Activated CD8-positive, alpha-beta T cell treated with anti-CD3 and anti-CD28 coated beads, Interleukin-2, amount 10 ng/mL, durations not matched to agents 7 days and 5 days (primary cell): ENCODE measurements at regions not wholly inside any gene's neighbourhood (a gene's known extent, or its start where the extent isn't known, plus 50 kb on each side); places are given as distances from the start of the nearest gene placed in this dataset.

Experiments used
- ATAC-seq: fragments of 150-1000 bp; cut with Tn5 transposase; one replicate; pipeline ENCODE4 v1.10.0; 2021; ENCODE audit warnings: moderate library complexity
- CTCF ChIA-PET: fragments of 350-600 bp; sonication (Branson Sonifier 250); formaldehyde crosslinking; loops from one replicate; lab custom pipeline; 2021; ENCODE audit warnings: antibody characterized with exemption; lab: Charles Lee
- POLR2A ChIA-PET: fragments of 350-600 bp; sonication (Branson Sonifier 250); formaldehyde crosslinking; loops from one replicate; lab custom pipeline; 2021; ENCODE audit warnings: antibody characterized with exemption; lab: Charles Lee
- DNase-seq: peaks from one replicate; pipeline ENCODE4 v3.0.0-alpha.2; 2020
- H3K27ac Mint-ChIP-seq: one replicate; pipeline ENCODE4 v1.8.0; 2021; ENCODE audit warnings: mild to moderate bottlenecking, mixed read lengths
- H3K27me3 Mint-ChIP-seq: one replicate; pipeline ENCODE4 v1.8.0; 2021; ENCODE audit warnings: low read depth, mixed read lengths
- H3K36me3 Mint-ChIP-seq: one replicate; pipeline ENCODE4 v1.8.0; 2021; ENCODE audit warnings: low read depth, mixed read lengths
- H3K4me1 Mint-ChIP-seq: one replicate; pipeline ENCODE4 v1.8.0; 2021; ENCODE audit warnings: low read depth, mixed read lengths
- H3K4me3 Mint-ChIP-seq: one replicate; pipeline ENCODE4 v1.8.0; 2021; ENCODE audit warnings: mild to moderate bottlenecking, mixed read lengths
- H3K9me3 Mint-ChIP-seq: one replicate; pipeline ENCODE4 v1.8.0; 2022; ENCODE audit warnings: mixed read lengths; ENCODE audit not compliant: insufficient read depth

GRCh38 chr11:97445561-97445960 lies 1055.7 kb downstream of the JRKL start:
- H3K4me1 Mint-ChIP-seq: no peaks in the 10 kb centered on the region
- no peaks in the 10 kb centered on the region for H3K36me3 Mint-ChIP-seq

GRCh38 chr11:97451441-97451840 lies 1061.6 kb downstream of the JRKL start:
- Mint-ChIP-seq H3K4me1 (no peaks in the 10 kb centered on the region), H3K9me3 (peaks cover 14% of the 10 kb centered on the region), H3K36me3 (no peaks in the 10 kb centered on the region), H3K4me3 (no peak overlapping the region), H3K27ac (no peak overlapping the region), H3K27me3 (no peaks in the 10 kb centered on the region)
- ChIA-PET POLR2A (no interaction called here), CTCF (no interaction called here)
- no peak for DNase-seq
- no peak for ATAC-seq

More at GRCh38 chr11:97445561-97445960, 1055.7 kb downstream of the JRKL start:
- Mint-ChIP-seq H3K27me3 (no peaks in the 10 kb centered on the region), H3K9me3 (peaks cover 3% of the 10 kb centered on the region), H3K4me3 (no peak overlapping the region), H3K27ac (no peak overlapping the region)
- CTCF ChIA-PET: no interaction called here
- ATAC-seq: no peak
- POLR2A ChIA-PET: no interaction called here
- DNase-seq: no peak

GRCh38 chr11:97454988-97455387 lies 1065.2 kb downstream of the JRKL start:
- H3K9me3 Mint-ChIP-seq: peaks cover 18% of the 10 kb centered on the region
- H3K27me3 Mint-ChIP-seq: no peaks in the 10 kb centered on the region
- ATAC-seq (no peak), DNase-seq (no peak)
- ChIA-PET CTCF (no interaction called here), POLR2A (no interaction called here)
- H3K36me3 Mint-ChIP-seq: no peaks in the 10 kb centered on the region
- no peak overlapping the region for H3K4me3 Mint-ChIP-seq
- no peaks in the 10 kb centered on the region for H3K4me1 Mint-ChIP-seq
- H3K27ac Mint-ChIP-seq: no peak overlapping the region

- H3K27me3 Mint-ChIP-seq: no peaks in the 10 kb centered on the region
- POLR2A ChIA-PET: no interaction called here
- H3K36me3 Mint-ChIP-seq: no peaks in the 10 kb centered on the region
- H3K4me3 Mint-ChIP-seq: no peak overlapping the region
- peaks cover 37% of the 10 kb centered on the region for H3K9me3 Mint-ChIP-seq
- DNase-seq: no peak
- CTCF ChIA-PET: no interaction called here
- H3K27ac Mint-ChIP-seq: no peak overlapping the region
- ATAC-seq: no peak
- H3K4me1 Mint-ChIP-seq: no peaks in the 10 kb centered on the region
Observed at GRCh38 chr11:97460091-97460490, 1070.3 kb downstream of the JRKL start.

- Mint-ChIP-seq H3K27ac (no peak overlapping the region), H3K4me1 (no peaks in the 10 kb centered on the region), H3K4me3 (no peak overlapping the region), H3K9me3 (peaks cover 30% of the 10 kb centered on the region), H3K36me3 (no peaks in the 10 kb centered on the region), H3K27me3 (no peaks in the 10 kb centered on the region)
- POLR2A ChIA-PET: no interaction called here
- CTCF ChIA-PET: no interaction called here
- DNase-seq: no peak
- no peak for ATAC-seq
Observed at GRCh38 chr11:97461044-97461880, 1071.4 kb downstream of the JRKL start.

- no peaks in the 10 kb centered on the region for H3K36me3 Mint-ChIP-seq
- ChIA-PET CTCF (no interaction called here), POLR2A (no interaction called here)
- ATAC-seq (no peak), DNase-seq (no peak)
- no peaks in the 10 kb centered on the region for H3K27me3 Mint-ChIP-seq
- no peak overlapping the region for H3K4me3 Mint-ChIP-seq
- peaks cover 30% of the 10 kb centered on the region for H3K9me3 Mint-ChIP-seq
- no peaks in the 10 kb centered on the region for H3K4me1 Mint-ChIP-seq
- no peak overlapping the region for H3K27ac Mint-ChIP-seq
Observed at GRCh38 chr11:97461934-97462333, 1072.1 kb downstream of the JRKL start.

- H3K4me1 Mint-ChIP-seq: no peaks in the 10 kb centered on the region
- no peak overlapping the region for H3K4me3 Mint-ChIP-seq
- H3K9me3 Mint-ChIP-seq: peaks cover 30% of the 10 kb centered on the region
- CTCF ChIA-PET: no interaction called here
- no peaks in the 10 kb centered on the region for H3K27me3 Mint-ChIP-seq
- ATAC-seq: no peak
- no peaks in the 10 kb centered on the region for H3K36me3 Mint-ChIP-seq
- H3K27ac Mint-ChIP-seq: no peak overlapping the region
- no peak for DNase-seq
- POLR2A ChIA-PET: no interaction called here
Observed at GRCh38 chr11:97463891-97464290, 1074.1 kb downstream of the JRKL start.

GRCh38 chr11:97471480-97471879 lies 1081.7 kb downstream of the JRKL start:
- ChIA-PET CTCF (no interaction called here), POLR2A (no interaction called here)
- no peak for DNase-seq
- no peak overlapping the region for H3K27ac Mint-ChIP-seq
- H3K4me3 Mint-ChIP-seq: no peak overlapping the region
- H3K9me3 Mint-ChIP-seq: peaks cover 23% of the 10 kb centered on the region
- no peaks in the 10 kb centered on the region for H3K27me3 Mint-ChIP-seq
- H3K36me3 Mint-ChIP-seq: no peaks in the 10 kb centered on the region
- no peaks in the 10 kb centered on the region for H3K4me1 Mint-ChIP-seq
- ATAC-seq: no peak

- no peak for DNase-seq
- no peak for ATAC-seq
- no peak overlapping the region for H3K27ac Mint-ChIP-seq
- no peak overlapping the region for H3K4me3 Mint-ChIP-seq
- no peaks in the 10 kb centered on the region for H3K4me1 Mint-ChIP-seq
- H3K27me3 Mint-ChIP-seq: no peaks in the 10 kb centered on the region
- POLR2A ChIA-PET: no interaction called here
- H3K36me3 Mint-ChIP-seq: no peaks in the 10 kb centered on the region
- H3K9me3 Mint-ChIP-seq: peaks cover 25% of the 10 kb centered on the region
- CTCF ChIA-PET: no interaction called here
Observed at GRCh38 chr11:97487387-97487786, 1097.6 kb downstream of the JRKL start.

- no peak for DNase-seq
- H3K36me3 Mint-ChIP-seq: no peaks in the 10 kb centered on the region
- H3K4me3 Mint-ChIP-seq: no peak overlapping the region
- H3K27me3 Mint-ChIP-seq: no peaks in the 10 kb centered on the region
- H3K4me1 Mint-ChIP-seq: no peaks in the 10 kb centered on the region
- CTCF ChIA-PET: no interaction called here
- H3K27ac Mint-ChIP-seq: no peak overlapping the region
- POLR2A ChIA-PET: no interaction called here
- ATAC-seq: no peak
- peaks cover 21% of the 10 kb centered on the region for H3K9me3 Mint-ChIP-seq
Observed at GRCh38 chr11:97498891-97499290, 1109.1 kb downstream of the JRKL start.

- Mint-ChIP-seq H3K4me1 (no peaks in the 10 kb centered on the region), H3K27ac (no peak overlapping the region), H3K36me3 (no peaks in the 10 kb centered on the region), H3K4me3 (no peak overlapping the region), H3K9me3 (peaks cover 23% of the 10 kb centered on the region), H3K27me3 (no peaks in the 10 kb centered on the region)
- CTCF ChIA-PET: no interaction called here
- POLR2A ChIA-PET: no interaction called here
- ATAC-seq: no peak
- no peak for DNase-seq
Observed at GRCh38 chr11:97502201-97502600, 1112.4 kb downstream of the JRKL start.

- CTCF ChIA-PET: no interaction called here
- H3K9me3 Mint-ChIP-seq: peaks cover 18% of the 10 kb centered on the region
- DNase-seq: no peak
Observed at GRCh38 chr11:97506076-97506759, 1116.4 kb downstream of the JRKL start.

More at GRCh38 chr11:97506076-97506759, 1116.4 kb downstream of the JRKL start:
- no peak overlapping the region for H3K27ac Mint-ChIP-seq
- H3K36me3 Mint-ChIP-seq: no peaks in the 10 kb centered on the region
- POLR2A ChIA-PET: no interaction called here
- H3K4me1 Mint-ChIP-seq: no peaks in the 10 kb centered on the region
- no peak overlapping the region for H3K4me3 Mint-ChIP-seq
- no peaks in the 10 kb centered on the region for H3K27me3 Mint-ChIP-seq
- no peak for ATAC-seq
